ENCODE measurements at regions not wholly inside any gene's neighbourhood (a gene's known extent, or its start where the extent isn't known, plus 50 kb on each side); places are given as distances from the start of the nearest gene placed in this dataset.

- TF ChIP-seq KIAA2018 (CRISPR knock-in tag; IDR thresholded peaks at IDR 0.05; ENCODE audit: borderline replicate concordance) (no peak), ADNP (CRISPR knock-in tag; IDR thresholded peaks at IDR 0.05) (peak; percentile 93), ZNF543 (CRISPR knock-in tag; IDR thresholded peaks at IDR 0.05) (no peak), NR2F2 (IDR thresholded peaks at IDR 0.05; ENCODE audit: borderline replicate concordance, low read depth) (no peak), GABPB1 (CRISPR knock-in tag; IDR thresholded peaks at IDR 0.05) (0 out of 2 replicates have a peak, but pooled peaks have one; percentile 3), ZFYVE20 (CRISPR knock-in tag; IDR thresholded peaks at IDR 0.05; ENCODE audit: borderline replicate concordance, low read depth) (no peak), HDAC1 (CRISPR knock-in tag; IDR thresholded peaks at IDR 0.05) (0 out of 2 replicates have a peak, but pooled peaks have one; percentile 7), CHD4 (IDR thresholded peaks at IDR 0.05; ENCODE audit: borderline replicate concordance, low read length) (0 out of 2 replicates have a peak, but pooled peaks have one; percentile 65)
- TF ChIP-seq, protein P1, sequence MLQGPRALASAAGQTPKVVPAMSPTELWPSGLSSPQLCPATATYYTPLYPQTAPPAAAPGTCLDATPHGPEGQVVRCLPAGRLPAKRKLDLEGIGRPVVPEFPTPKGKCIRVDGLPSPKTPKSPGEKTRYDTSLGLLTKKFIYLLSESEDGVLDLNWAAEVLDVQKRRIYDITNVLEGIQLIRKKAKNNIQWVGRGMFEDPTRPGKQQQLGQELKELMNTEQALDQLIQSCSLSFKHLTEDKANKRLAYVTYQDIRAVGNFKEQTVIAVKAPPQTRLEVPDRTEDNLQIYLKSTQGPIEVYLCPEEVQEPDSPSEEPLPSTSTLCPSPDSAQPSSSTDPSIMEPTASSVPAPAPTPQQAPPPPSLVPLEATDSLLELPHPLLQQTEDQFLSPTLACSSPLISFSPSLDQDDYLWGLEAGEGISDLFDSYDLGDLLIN (CRISPR knock-in tag; IDR thresholded peaks at IDR 0.05; ENCODE audit: borderline replicate concordance): no peak
Measured at GRCh38 chr9:121598167-121598964, 53.1 kb upstream of the DAB2IP start (continued).
